Erythroblast (primary cell): ENCODE measurements at regions not wholly inside any gene's neighbourhood (a gene's known extent, or its start where the extent isn't known, plus 50 kb on each side); places are given as distances from the start of the nearest gene placed in this dataset.

Experiments
- GATA1 ChIP-seq: IDR thresholded peaks from 2 replicates; pipeline ENCODE4 v1.6.1; 2011; ENCODE audit warnings: low read depth, mild to moderate bottlenecking, control low read depth, low read length, moderate library complexity
- POLR2A ChIP-seq: IDR thresholded peaks from 2 replicates; pipeline ENCODE4 v1.6.1; 2011; ENCODE audit warnings: mild to moderate bottlenecking, low read length

DNA sequence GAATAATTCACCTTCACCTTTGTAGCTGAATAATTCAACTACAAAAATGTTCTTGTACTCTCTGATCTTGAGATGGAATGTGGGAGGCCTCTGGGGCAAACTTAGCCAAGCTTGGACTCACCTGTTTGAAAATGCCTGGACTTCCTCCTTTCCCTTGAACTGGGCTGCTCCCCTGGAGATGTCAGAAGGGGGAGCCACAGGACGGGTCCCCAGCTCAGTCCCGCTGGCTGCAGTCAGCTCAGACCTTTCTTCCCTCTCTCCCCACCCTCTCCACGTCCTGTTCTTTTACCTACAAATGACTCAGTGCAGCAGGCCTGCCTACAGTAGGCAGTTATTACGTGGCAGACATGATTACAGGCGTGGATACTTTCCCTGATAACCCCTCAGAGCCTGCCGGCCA lies 131.5 kb upstream of the RALGAPA2 start:
- TF ChIP-seq POLR2A (no peak), GATA1 (no peak)
